ENCODE measurements at regions not wholly inside any gene's neighbourhood (a gene's known extent, or its start where the extent isn't known, plus 50 kb on each side); places are given as distances from the start of the nearest gene placed in this dataset.
A peak's percentile ranks its signal among the peaks of the same experiment; 100 is the strongest.

GRCh38 chr12:65533177-65533883, 254.8 kb downstream of the MSRB3 start:
- 2% methylated on average over 10 of the region's 10 CpGs for WGBS (ENCODE audit: insufficient coverage, low coverage, missing lambda C conversion rate)
- H4K20me1 ChIP-seq (replicated peaks; ENCODE audit: control insufficient read depth, insufficient read depth, low read length) = no peaks in the 10 kb centered on the region
- no peak overlapping the region for H3K4me2 ChIP-seq (ENCODE audit: insufficient read depth, low read length)
- no peaks in the 10 kb centered on the region for H3K9me3 ChIP-seq (replicated peaks; ENCODE audit: control insufficient read depth, insufficient read depth, low read depth, low read length)
- H3K79me2 ChIP-seq (ENCODE audit: control insufficient read depth, insufficient read depth, low read length) = no peaks in the 10 kb centered on the region
- H3K9ac ChIP-seq (ENCODE audit: insufficient read depth in 1 of 2, low read depth in 2 of 2, low read length in 2 of 2) = no peak overlapping the region
- ChIA-PET POLR2A (interaction anchor here (0.7 kb wide), 2 partner anchors 236 to 591 kb away, joined by 3 read pairs; no protein-coding TSS in a partner anchor), CTCF (ENCODE audit: low intra/inter-chr PET ratio) (no interaction called here)
- H3K9me1 ChIP-seq (ENCODE audit: control insufficient read depth, insufficient read depth, low read length) = no peaks in the 10 kb centered on the region
- TF ChIP-seq ZNF224 (CRISPR knock-in tag; IDR thresholded peaks at IDR 0.05) (no peak), LEF1 (IDR thresholded peaks at IDR 0.05) (no peak), PTRF (tag; IDR thresholded peaks at IDR 0.05) (no peak), SPI1 (IDR thresholded peaks at IDR 0.05; ENCODE audit: borderline replicate concordance, low read depth, low read length) (0 out of 2 replicates have a peak, but pooled peaks have one; percentile 2), SMAD1 (IDR thresholded peaks at IDR 0.05; ENCODE audit: low read depth, low read length, partially characterized antibody) (no peak), SNAPC5 (CRISPR knock-in tag; IDR thresholded peaks at IDR 0.05) (no peak), MXI1 (IDR thresholded peaks at IDR 0.05; ENCODE audit: low read depth, low read length) (no peak), CREB1 (IDR thresholded peaks at IDR 0.05) (no peak), CREB1 (CRISPR knock-in tag; IDR thresholded peaks at IDR 0.05) (no peak)
- in situ Hi-C loops (cut with MboI) = no loop called here
- no peak overlapping the region for H3K4me3 ChIP-seq
- no peak for FAIRE-seq
- ATAC-seq = no peak
- DNase-seq (ENCODE audit: extremely low read depth in 1 of 4, low spot score in 3 of 4) = no peak
- no TSS peak for BruUV-seq (replicated peaks)
- H3K36me3 ChIP-seq (ENCODE audit: control insufficient read depth, insufficient read depth, low read length) = no peaks in the 10 kb centered on the region
- intact Hi-C loops (cut with micrococcal nuclease) = no loop called here
- no peaks in the 10 kb centered on the region for H3K27me3 ChIP-seq (ENCODE audit: control insufficient read depth in 2 of 2, insufficient read depth in 2 of 2, low read length in 2 of 2)
- H2AFZ ChIP-seq (ENCODE audit: low read depth, low read length) = no peak overlapping the region
- H3K4me1 ChIP-seq (replicated peaks in 1 of 2; ENCODE audit: control insufficient read depth in 2 of 2, insufficient read depth in 2 of 2, low read length in 2 of 2) = no peaks in the 10 kb centered on the region; a peak in 1 of 5 replicates
- H3K27ac ChIP-seq (ENCODE audit: extremely low read depth, low read depth, low read length) = no peak overlapping the region
